Neuronal stem cell (in vitro differentiated cells): ENCODE measurements at regions not wholly inside any gene's neighbourhood (a gene's known extent, or its start where the extent isn't known, plus 50 kb on each side); places are given as distances from the start of the nearest gene placed in this dataset.
"Not testable (repeated sequence)": the region's sequence is repeated elsewhere in the genome, so short reads cannot be mapped to it uniquely, and the experiment has no call there.

Experiments used
- DNase-seq: peaks from one replicate; pipeline ENCODE4 v3.0.0-alpha.2; 2013; ENCODE audit warnings: low spot score
- H2AFZ ChIP-seq: one replicate; pipeline ENCODE4 v1.6.1; 2013; ENCODE audit warnings: mild to moderate bottlenecking, low read length, inconsistent platforms
- H2AK5ac ChIP-seq: 2 replicates; pipeline ENCODE4 v1.6.1; 2013; ENCODE audit warnings: low read depth, mild to moderate bottlenecking, inconsistent platforms, low read length, moderate library complexity, mixed read lengths
- H2BK120ac ChIP-seq: 2 replicates; pipeline ENCODE4 v1.6.1; 2013; ENCODE audit warnings: low read depth, mild to moderate bottlenecking, inconsistent platforms, low read length, moderate library complexity, mixed read lengths
- H2BK12ac ChIP-seq: one replicate; pipeline ENCODE4 v1.6.1; 2013; ENCODE audit warnings: low read length, inconsistent platforms
- H2BK15ac ChIP-seq: 2 replicates; pipeline ENCODE4 v1.6.1; 2013; ENCODE audit warnings: mild to moderate bottlenecking, low read length, inconsistent platforms, mixed read lengths
- H2BK5ac ChIP-seq: one replicate; pipeline ENCODE4 v1.6.1; 2013; ENCODE audit warnings: inconsistent platforms, mild to moderate bottlenecking, low read length, moderate library complexity
- H3K14ac ChIP-seq: one replicate; pipeline ENCODE4 v1.6.1; 2013; ENCODE audit warnings: low read length, inconsistent platforms
- H3K18ac ChIP-seq: 2 replicates; pipeline ENCODE4 v1.6.1; 2013; ENCODE audit warnings: low read length, inconsistent platforms
- H3K23ac ChIP-seq: 2 replicates; pipeline ENCODE4 v1.6.1; 2013; ENCODE audit warnings: low read depth, mild to moderate bottlenecking, mixed read lengths, low read length, inconsistent platforms; ENCODE audit not compliant: poor library complexity
- H3K27ac ChIP-seq: replicated peaks from 3 replicates; pipeline ENCODE4 v1.5.1; 2013; ENCODE audit warnings: low read length, inconsistent platforms
- H3K27me3 ChIP-seq, 3 experiments: 2 replicates each; pipeline ENCODE4 v1.6.1; 2013; ENCODE audit warnings: low read length in 3 of 3, mild to moderate bottlenecking in 2 of 3, inconsistent platforms in 1 of 3, low read depth in 1 of 3, mixed read lengths in 1 of 3, moderate library complexity in 1 of 3; ENCODE audit not compliant: control insufficient read depth in 3 of 3, insufficient read depth in 3 of 3
- H3K36me3 ChIP-seq, 2 donors: replicated peaks in 1 of 2; 2 replicates each; pipeline ENCODE4 v1.6.1; 2013; ENCODE audit warnings: low read length in 2 of 2; ENCODE audit not compliant: control insufficient read depth in 2 of 2, insufficient read depth in 2 of 2
- H3K4ac ChIP-seq: 2 replicates; pipeline ENCODE4 v1.6.1; 2013; ENCODE audit warnings: inconsistent platforms, mild to moderate bottlenecking, low read length, moderate library complexity
- H3K4me1 ChIP-seq, 2 donors: 1 replicate in 1 of 2; 2 replicates in 1 of 2; pipeline ENCODE4 v1.6.1; 2013; ENCODE audit warnings: low read length in 2 of 2, low read depth in 1 of 2; ENCODE audit not compliant: control insufficient read depth in 2 of 2, insufficient read depth in 1 of 2
- H3K4me2 ChIP-seq: one replicate; pipeline ENCODE4 v1.6.1; 2013; ENCODE audit warnings: mild to moderate bottlenecking, low read length, inconsistent platforms; ENCODE audit not compliant: insufficient read depth, poor library complexity, severe bottlenecking
- H3K4me3 ChIP-seq, 2 donors: 2 replicates each; pipeline ENCODE4 v1.5.1; 2013; ENCODE audit warnings: low read length in 2 of 2, mild to moderate bottlenecking in 2 of 2, inconsistent platforms in 1 of 2, moderate library complexity in 1 of 2
- H3K79me1 ChIP-seq: one replicate; pipeline ENCODE4 v1.6.1; 2013; ENCODE audit warnings: low read depth, mild to moderate bottlenecking, inconsistent platforms, low read length, moderate library complexity
- H3K9ac ChIP-seq: one replicate; pipeline ENCODE4 v1.6.1; 2013; ENCODE audit warnings: mild to moderate bottlenecking, low read depth, low read length, inconsistent platforms; ENCODE audit not compliant: poor library complexity
- H3K9me3 ChIP-seq, 2 donors: replicated peaks in 1 of 2; 2 replicates each; pipeline versions ENCODE3 to v1.6.1; 2013; ENCODE audit warnings: low read length in 2 of 2, mild to moderate bottlenecking in 2 of 2, inconsistent platforms in 1 of 2, low read depth in 1 of 2, mixed read lengths in 1 of 2, moderate library complexity in 1 of 2; ENCODE audit not compliant: control insufficient read depth in 2 of 2, insufficient read depth in 1 of 2
- H4K8ac ChIP-seq: one replicate; pipeline ENCODE4 v1.6.1; 2013; ENCODE audit warnings: low read depth, mild to moderate bottlenecking, inconsistent platforms, low read length, moderate library complexity
- H4K91ac ChIP-seq: one replicate; pipeline ENCODE4 v1.6.1; 2013; ENCODE audit warnings: low read length, low read depth, mild to moderate bottlenecking, inconsistent platforms; ENCODE audit not compliant: poor library complexity
- WGBS, 2 donors: extraction: QIAGEN DNeasy Blood & Tissue Kit; methylation state at CpG; one replicate each; pipeline ENCODE4 v1.1.7; 2013; ENCODE audit warnings: missing lambda C conversion rate in 2 of 2, mixed read lengths in 1 of 2; ENCODE audit not compliant: insufficient read length in 2 of 2, insufficient replicate concordance in 1 of 2; ENCODE audit errors: extremely low coverage in 2 of 2; 5-methylcytosine and 5-hydroxymethylcytosine counted together

- WGBS, 2 donors, result no CpG with 5 or more reads among the region's 7 CpGs
Observed at GRCh38 chr10:33653584-33654367, 319.3 kb upstream of the NRP1 start.

GRCh38 chr10:33652870-33653269, 318.4 kb upstream of the NRP1 start:
- Histone ChIP-seq H3K27me3 (no peaks in the 10 kb centered on the region), H3K9ac (no peak overlapping the region), H2BK15ac (no peak overlapping the region), H2BK5ac (no peak overlapping the region), H2AK5ac (no peak overlapping the region), H3K27ac (no peak overlapping the region), H3K4me3 (no peak overlapping the region), H3K9me3 (peaks cover 5 to 29% of the 10 kb centered on the region in 2 donors), H4K8ac (no peak overlapping the region), H3K4me2 (no peak overlapping the region), H3K36me3 (no peaks in the 10 kb centered on the region), H3K4me1 (peaks cover 2 to 6% of the 10 kb centered on the region in 2 donors), H3K18ac (no peak overlapping the region), H2AFZ (no peak overlapping the region), H3K14ac (no peak overlapping the region), H2BK12ac (no peak overlapping the region), H3K79me1 (no peaks in the 10 kb centered on the region), H2BK120ac (no peak overlapping the region), H3K23ac (no peak overlapping the region), H3K4ac (no peak overlapping the region), H4K91ac (no peak overlapping the region)
- DNase-seq, result no peak
- WGBS, 2 donors, result no CpG with 5 or more reads among the region's 3 CpGs

More at GRCh38 chr10:33653584-33654367, 319.3 kb upstream of the NRP1 start:
- Histone ChIP-seq H3K23ac (no peak overlapping the region), H3K9me3 (peaks cover 5 to 24% of the 10 kb centered on the region in 2 donors), H3K18ac (no peak overlapping the region), H3K9ac (no peak overlapping the region), H2BK12ac (no peak overlapping the region), H2AK5ac (no peak overlapping the region), H2AFZ (no peak overlapping the region), H3K14ac (no peak overlapping the region), H4K8ac (no peak overlapping the region), H3K4me3 (no peak overlapping the region), H2BK15ac (no peak overlapping the region), H2BK5ac (no peak overlapping the region), H2BK120ac (no peak overlapping the region), H3K27me3 (no peaks in the 10 kb centered on the region), H3K36me3 (no peaks in the 10 kb centered on the region), H3K4me1 (peaks cover 4 to 6% of the 10 kb centered on the region in 2 donors), H3K79me1 (no peaks in the 10 kb centered on the region), H3K4ac (no peak overlapping the region), H4K91ac (no peak overlapping the region), H3K4me2 (no peak overlapping the region), H3K27ac (no peak overlapping the region)
- DNase-seq, result no peak

GRCh38 chr10:33650131-33650530, 315.7 kb upstream of the NRP1 start:
- not testable (repeated sequence) for H2BK120ac ChIP-seq, H3K27ac ChIP-seq, H3K27me3 ChIP-seq, H3K14ac ChIP-seq, H4K91ac ChIP-seq, H3K23ac ChIP-seq, DNase-seq, H3K18ac ChIP-seq, H3K4me1 ChIP-seq, H2AK5ac ChIP-seq, H3K4ac ChIP-seq, H3K4me2 ChIP-seq, H3K36me3 ChIP-seq, H4K8ac ChIP-seq, H2AFZ ChIP-seq, H3K79me1 ChIP-seq, H2BK15ac ChIP-seq, H2BK12ac ChIP-seq, H3K4me3 ChIP-seq, H2BK5ac ChIP-seq, H3K9ac ChIP-seq
- WGBS, 2 donors, result no CpG with 5 or more reads among the region's 2 CpGs
- peaks cover 5 to 29% of the 10 kb centered on the region in 2 donors for H3K9me3 ChIP-seq

GRCh38 chr10:33643042-33643441, 308.6 kb upstream of the NRP1 start:
- H3K27me3 ChIP-seq, result no peaks in the 10 kb centered on the region
- no peaks in the 10 kb centered on the region for H3K36me3 ChIP-seq
- no peak overlapping the region for H3K27ac ChIP-seq
- no peak overlapping the region for H4K91ac ChIP-seq
- H2BK15ac ChIP-seq, result no peak overlapping the region
- H2BK12ac ChIP-seq, result no peak overlapping the region
- H2BK120ac ChIP-seq, result no peak overlapping the region
- no peak overlapping the region for H2AFZ ChIP-seq
- no peak overlapping the region for H2AK5ac ChIP-seq
- no peaks in the 10 kb centered on the region for H3K79me1 ChIP-seq
- no peak overlapping the region for H3K23ac ChIP-seq
- H3K9ac ChIP-seq, result no peak overlapping the region
- no peak overlapping the region for H3K4me3 ChIP-seq
- H3K9me3 ChIP-seq, result peaks cover 0 to 2% of the 10 kb centered on the region in 2 donors
- no peak overlapping the region for H3K4ac ChIP-seq
- peaks cover 0 to 3% of the 10 kb centered on the region in 2 donors for H3K4me1 ChIP-seq
- no peak overlapping the region for H3K18ac ChIP-seq
- H4K8ac ChIP-seq, result no peak overlapping the region
- no peak overlapping the region for H2BK5ac ChIP-seq
- no peak overlapping the region for H3K4me2 ChIP-seq
- H3K14ac ChIP-seq, result no peak overlapping the region
- DNase-seq, result no peak
